Suprapubic skin (tissue), 4 donors: ENCODE measurements at regions not wholly inside any gene's neighbourhood (a gene's known extent, or its start where the extent isn't known, plus 50 kb on each side); places are given as distances from the start of the nearest gene placed in this dataset.

Source experiments
- CTCF ChIP-seq, 2 donors: fragments of 200-600 bp in 1 of 2; fragments of 450-650 bp in 1 of 2; sonication (generic) in 1 of 2; IDR thresholded peaks; one replicate each; pipeline ENCODE4 v1.5.1; 2016 to 2019; ENCODE audit warnings: antibody characterized with exemption in 2 of 2, mild to moderate bottlenecking in 1 of 2, moderate library complexity in 1 of 2
- EP300 ChIP-seq: sonication (generic); formaldehyde crosslinking; IDR thresholded peaks from one replicate; pipeline ENCODE4 v1.6.1; 2017; ENCODE audit warnings: antibody characterized with exemption
- POLR2A ChIP-seq, 2 donors: fragments of 450-650 bp; IDR thresholded peaks; one replicate each; pipeline ENCODE4 v1.6.1; 2017; ENCODE audit warnings: antibody characterized with exemption in 2 of 2, mild to moderate bottlenecking in 2 of 2, moderate library complexity in 2 of 2
- POLR2AphosphoS5 ChIP-seq, 3 donors: sonication (generic); formaldehyde crosslinking; IDR thresholded peaks; one replicate each; pipeline ENCODE4 v1.6.1; 2017; ENCODE audit warnings: antibody characterized with exemption in 3 of 3

- TF ChIP-seq POLR2A (IDR thresholded peaks at IDR 0.05): no peak
- no peak for TF ChIP-seq CTCF (IDR thresholded peaks at IDR 0.05)
- no peak for TF ChIP-seq POLR2AphosphoS5 (IDR thresholded peaks at IDR 0.05)
- no peak for TF ChIP-seq EP300
These were observed 580.1 kb upstream of the BTBD3 start for GRCh38 chr20:11337361-11338130.
